Hepatocyte (in vitro differentiated cells): ENCODE measurements at regions not wholly inside any gene's neighbourhood (a gene's known extent, or its start where the extent isn't known, plus 50 kb on each side); places are given as distances from the start of the nearest gene placed in this dataset.

Source experiments
- CTCF ChIP-seq: fragments of 200-600 bp; sonication (generic); IDR thresholded peaks from 2 replicates; pipeline ENCODE4 v1.5.1; 2016; ENCODE audit warnings: antibody characterized with exemption, mild to moderate bottlenecking; ENCODE audit not compliant: poor library complexity
- EZH2 ChIP-seq: fragments of 200-600 bp; sonication (generic); IDR thresholded peaks from 2 replicates; pipeline ENCODE4 v1.6.1; 2016; ENCODE audit warnings: antibody characterized with exemption, mild to moderate bottlenecking, borderline replicate concordance
- EZH2phosphoT487 ChIP-seq: fragments of 200-600 bp; sonication (generic); IDR thresholded peaks from one replicate; pipeline ENCODE4 v1.6.1; 2018; ENCODE audit warnings: antibody characterized with exemption, mild to moderate bottlenecking, low read depth, moderate library complexity; ENCODE audit not compliant: unreplicated experiment, severe bottlenecking

GRCh38 chr2:15725101-15725781 is 133.6 kb downstream of the DDX1 start:
- TF ChIP-seq CTCF (no peak), EZH2 (no peak), EZH2phosphoT487 (no peak)
